Colonic mucosa (tissue), 4 donors: ENCODE measurements at regions not wholly inside any gene's neighbourhood (a gene's known extent, or its start where the extent isn't known, plus 50 kb on each side); places are given as distances from the start of the nearest gene placed in this dataset.
"Not testable (repeated sequence)": the region's sequence is repeated elsewhere in the genome, so short reads cannot be mapped to it uniquely, and the experiment has no call there.

ENCODE experiments used
- DNase-seq: peaks from one replicate; pipeline ENCODE4 v3.0.0-alpha.2; 2020
- H3K27ac ChIP-seq: fragments of 200-600 bp; one replicate; pipeline ENCODE4 v1.8.0; 2021
- H3K27me3 ChIP-seq: fragments of 200-600 bp; one replicate; pipeline ENCODE4 v1.8.0; 2021
- H3K36me3 ChIP-seq: fragments of 200-600 bp; one replicate; pipeline ENCODE4 v1.8.0; 2021
- H3K4me1 ChIP-seq: fragments of 200-600 bp; one replicate; pipeline ENCODE4 v1.8.0; 2021; ENCODE audit warnings: mild to moderate bottlenecking
- H3K4me3 ChIP-seq: fragments of 200-600 bp; one replicate; pipeline ENCODE4 v1.8.0; 2021
- H3K9ac ChIP-seq, 2 donors: one replicate each; pipeline ENCODE4 v1.7.0; 2013; ENCODE audit warnings: control low read depth in 2 of 2, low read depth in 2 of 2, low read length in 2 of 2
- H3K9me3 ChIP-seq: fragments of 200-600 bp; one replicate; pipeline ENCODE4 v1.8.0; 2021
- CTCF ChIP-seq: fragments of 200-600 bp; IDR thresholded peaks from one replicate; pipeline ENCODE4 v1.8.0; 2022; ENCODE audit warnings: antibody characterized with exemption, mild to moderate bottlenecking
- intact Hi-C: fragments of 100-400 bp; cut with DNase I; formaldehyde crosslinking; loops from one replicate; pipeline ENCODE4 v1.14.1; 2022
- donor health status: healthy.
- donor health status: DM: no; HTN: no; CAD: no.
- donor health status: DM: no; HTN: no; CAD: no.

DNA sequence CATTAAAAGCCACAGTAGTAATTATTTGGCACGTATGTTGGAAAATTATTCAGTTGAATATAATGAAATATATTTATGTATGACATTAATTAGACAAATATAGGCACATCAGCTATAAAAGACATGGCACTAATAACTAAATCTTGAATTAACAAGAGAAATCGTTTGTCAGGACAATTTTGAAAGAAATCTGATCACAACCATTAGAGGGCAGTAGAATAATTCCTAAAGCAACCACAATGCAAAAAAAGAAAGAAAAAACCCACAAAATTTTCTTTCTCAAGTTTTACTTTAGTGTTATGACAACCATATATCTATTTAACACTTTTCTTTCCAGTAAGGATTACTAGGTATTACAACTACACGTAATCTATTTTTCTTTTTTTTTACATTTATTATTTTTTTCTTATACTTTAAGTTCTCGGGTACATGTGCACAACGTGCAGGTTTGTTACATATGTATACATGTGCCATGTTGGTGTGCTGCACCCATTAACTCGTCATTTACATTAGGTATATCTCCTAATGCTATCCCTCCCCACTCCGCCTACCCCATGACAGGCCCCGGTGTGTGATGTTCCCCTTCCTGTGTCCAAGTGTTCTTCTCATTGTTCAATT is 126.8 kb upstream of the STK17B start:
- intact Hi-C loops: loop anchor here (5.0 kb wide), 1 partner anchor 154 kb away; no protein-coding TSS in a partner anchor

GRCh38 chr2:196307775-196308305 is 136.5 kb upstream of the STK17B start:
- Histone ChIP-seq H3K27ac (no peak overlapping the region), H3K4me1 (no peaks in the 10 kb centered on the region), H3K36me3 (no peaks in the 10 kb centered on the region), H3K9ac (no peak overlapping the region), H3K4me3 (no peak overlapping the region), H3K9me3 (no peaks in the 10 kb centered on the region), H3K27me3 (no peaks in the 10 kb centered on the region)
- no peak for TF ChIP-seq CTCF
- intact Hi-C loops: no loop called here
- no peak for DNase-seq

More for the DNA sequence above, 126.8 kb upstream of the STK17B start:
- H3K9ac ChIP-seq, H3K4me1 ChIP-seq, H3K4me3 ChIP-seq, H3K9me3 ChIP-seq, H3K36me3 ChIP-seq, H3K27ac ChIP-seq, DNase-seq, H3K27me3 ChIP-seq: not testable (repeated sequence)
- TF ChIP-seq CTCF: peak; percentile 41

GRCh38 chr2:196309691-196310090 is 138.3 kb upstream of the STK17B start:
- Histone ChIP-seq H3K27ac (no peak overlapping the region), H3K4me1 (no peaks in the 10 kb centered on the region), H3K9ac (no peak overlapping the region), H3K4me3 (no peak overlapping the region), H3K9me3 (no peaks in the 10 kb centered on the region), H3K36me3 (no peaks in the 10 kb centered on the region), H3K27me3 (no peaks in the 10 kb centered on the region)
- no peak for DNase-seq
- intact Hi-C loops: no loop called here
- TF ChIP-seq CTCF: no peak

DNA sequence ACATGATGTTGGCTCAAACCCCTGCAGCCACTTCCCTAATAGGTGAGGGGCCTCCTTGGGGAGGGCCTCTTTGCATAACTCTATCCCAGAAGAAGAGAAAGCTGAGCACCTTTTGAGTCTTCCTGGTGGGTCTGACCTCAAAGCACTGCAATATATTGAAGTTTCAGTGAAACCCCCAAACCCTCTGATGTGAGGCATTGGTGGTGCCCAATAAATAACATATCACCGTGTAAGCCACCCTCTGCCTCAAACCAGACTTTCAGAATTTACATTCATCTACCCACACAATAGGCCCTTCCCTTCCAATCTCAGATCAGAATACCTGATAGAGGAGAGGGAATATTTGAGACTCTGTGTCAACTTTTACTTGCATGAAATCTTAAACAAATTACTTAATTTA is 142.8 kb upstream of the STK17B start:
- no peak for DNase-seq

DNA sequence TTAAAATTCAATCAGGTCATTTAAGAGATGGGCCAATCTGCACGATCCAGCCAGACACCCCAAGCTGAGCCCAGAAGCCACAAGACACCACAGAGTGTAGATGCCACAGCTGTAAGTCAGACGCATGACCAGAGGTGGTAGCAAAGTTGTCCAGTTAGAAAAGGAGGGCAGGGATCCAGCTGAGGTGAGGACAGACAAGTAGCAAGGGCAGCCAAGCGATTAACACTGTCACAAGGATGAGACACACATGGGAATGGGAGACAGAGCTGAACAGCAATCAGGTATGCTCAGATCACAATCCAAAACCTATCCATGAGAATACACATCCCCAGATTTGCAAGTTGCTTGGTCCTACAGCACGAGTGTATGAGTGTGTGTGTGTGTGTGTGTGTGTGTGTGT is 143.4 kb upstream of the STK17B start:
- intact Hi-C loops: no loop called here
- no peaks in the 10 kb centered on the region for H3K4me1 ChIP-seq
- no peak overlapping the region for H3K9ac ChIP-seq
- TF ChIP-seq CTCF: no peak
- DNase-seq: no peak
- no peaks in the 10 kb centered on the region for H3K36me3 ChIP-seq
- no peaks in the 10 kb centered on the region for H3K27me3 ChIP-seq
- no peaks in the 10 kb centered on the region for H3K9me3 ChIP-seq
- H3K27ac ChIP-seq: no peak overlapping the region
- no peak overlapping the region for H3K4me3 ChIP-seq

More for the DNA sequence above, 142.8 kb upstream of the STK17B start:
- Histone ChIP-seq H3K4me1 (no peaks in the 10 kb centered on the region), H3K4me3 (no peak overlapping the region), H3K9ac (no peak overlapping the region), H3K27ac (no peak overlapping the region), H3K36me3 (no peaks in the 10 kb centered on the region), H3K27me3 (no peaks in the 10 kb centered on the region), H3K9me3 (no peaks in the 10 kb centered on the region)
- no peak for TF ChIP-seq CTCF
- intact Hi-C loops: no loop called here
